ENCODE measurements at regions not wholly inside any gene's neighbourhood (a gene's known extent, or its start where the extent isn't known, plus 50 kb on each side); places are given as distances from the start of the nearest gene placed in this dataset.

GRCh38 chr12:40473962-40474361 is 218.3 kb upstream of the CNTN1 start:
- DNase-seq (peak in 1 of 4 donors; percentile 1), ATAC-seq (no peak)
- Histone ChIP-seq H3K27ac (no peak overlapping the region), H3K9me3 (no peaks in the 10 kb centered on the region), H3K36me3 (no peaks in the 10 kb centered on the region), H3K4me3 (no peak overlapping the region), H3K27me3 (no peaks in the 10 kb centered on the region), H3K4me1 (no peaks in the 10 kb centered on the region)
- intact Hi-C loops (cut with DNase I) = no loop called here
- no peak for TF ChIP-seq CTCF (IDR thresholded peaks at IDR 0.05)

GRCh38 chr12:40474630-40475029 is 217.6 kb upstream of the CNTN1 start:
- TF ChIP-seq CTCF (IDR thresholded peaks at IDR 0.05) = no peak
- H3K27ac ChIP-seq = no peak overlapping the region
- no peaks in the 10 kb centered on the region for H3K4me1 ChIP-seq
- intact Hi-C loops (cut with DNase I) = no loop called here
- DNase-seq = no peak
- H3K9me3 ChIP-seq = peaks cover 0 to 1% of the 10 kb centered on the region in 2 donors
- H3K4me3 ChIP-seq = no peak overlapping the region
- no peak for ATAC-seq
- H3K27me3 ChIP-seq = no peaks in the 10 kb centered on the region
- H3K36me3 ChIP-seq = no peaks in the 10 kb centered on the region

- no peak overlapping the region for H3K4me3 ChIP-seq
- intact Hi-C loops (cut with DNase I) = no loop called here
- no peak overlapping the region for H3K27ac ChIP-seq
- no peaks in the 10 kb centered on the region for H3K27me3 ChIP-seq
- TF ChIP-seq CTCF (IDR thresholded peaks at IDR 0.05) = no peak
- ATAC-seq (no peak), DNase-seq (no peak)
- no peaks in the 10 kb centered on the region for H3K4me1 ChIP-seq
- no peaks in the 10 kb centered on the region for H3K36me3 ChIP-seq
- no peaks in the 10 kb centered on the region for H3K9me3 ChIP-seq
Observed at GRCh38 chr12:40499856-40500255, 192.4 kb upstream of the CNTN1 start.

DNA sequence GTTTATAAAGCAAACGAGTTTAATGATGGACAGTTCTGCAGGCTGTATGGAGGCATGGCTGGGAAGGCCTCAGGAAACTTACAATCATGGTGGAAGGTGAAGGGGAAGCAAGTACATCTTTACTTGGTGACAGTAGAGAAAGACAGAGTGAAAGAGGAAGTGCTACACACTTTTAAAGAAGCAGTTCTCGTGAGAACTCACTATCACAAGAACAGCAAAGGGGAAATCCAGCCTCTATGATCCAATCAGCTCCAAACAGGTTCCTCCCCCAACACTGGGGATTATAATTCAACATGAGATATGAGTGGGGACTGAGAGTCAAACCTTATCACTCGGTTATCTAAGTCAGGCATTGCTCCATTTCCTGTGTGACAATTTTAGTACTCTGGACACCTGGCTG is 189.9 kb upstream of the CNTN1 start:
- Histone ChIP-seq H3K4me3 (no peak overlapping the region), H3K9me3 (no peaks in the 10 kb centered on the region), H3K36me3 (no peaks in the 10 kb centered on the region), H3K27ac (no peak overlapping the region), H3K4me1 (no peaks in the 10 kb centered on the region), H3K27me3 (no peaks in the 10 kb centered on the region)
- no peak for TF ChIP-seq CTCF (IDR thresholded peaks at IDR 0.05)
- ATAC-seq = no peak
- no peak for DNase-seq
- intact Hi-C loops (cut with DNase I) = no loop called here

DNA sequence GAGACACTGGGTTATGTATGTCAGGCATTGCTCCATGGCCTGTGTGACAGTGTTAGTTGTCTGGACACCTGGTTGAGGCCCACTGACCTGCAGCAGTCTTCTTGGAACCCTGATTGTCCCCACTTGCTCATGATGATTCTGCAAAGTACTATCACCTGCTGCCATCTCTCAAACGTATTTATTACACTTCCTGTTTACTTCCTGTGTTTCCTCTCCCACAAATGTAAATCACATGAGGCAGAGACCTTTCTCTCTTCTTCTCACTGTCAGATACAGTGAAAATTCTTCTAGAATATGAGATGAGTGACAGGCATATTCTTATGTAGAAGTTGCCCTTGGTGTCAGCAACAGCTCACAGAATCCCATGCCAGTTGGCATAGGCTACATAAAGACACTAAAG is 186.9 kb upstream of the CNTN1 start:
- Histone ChIP-seq H3K27me3 (no peaks in the 10 kb centered on the region), H3K4me1 (no peaks in the 10 kb centered on the region), H3K9me3 (no peaks in the 10 kb centered on the region), H3K27ac (no peak overlapping the region), H3K36me3 (no peaks in the 10 kb centered on the region), H3K4me3 (no peak overlapping the region)
- no peak for ATAC-seq
- intact Hi-C loops (cut with DNase I) = no loop called here
- TF ChIP-seq CTCF (IDR thresholded peaks at IDR 0.05) = no peak
- no peak for DNase-seq

Data from left lung (tissue), 4 donors.